Gastroesophageal sphincter (tissue), 3 donors: ENCODE measurements at regions not wholly inside any gene's neighbourhood (a gene's known extent, or its start where the extent isn't known, plus 50 kb on each side); places are given as distances from the start of the nearest gene placed in this dataset.

Experiments
- CTCF ChIP-seq, 4 experiments: fragments of 200-600 bp in 2 of 4; fragments of 450-650 bp in 2 of 4; sonication (generic) in 1 of 4; IDR thresholded peaks; one replicate each; pipeline ENCODE4 v1.5.1; 2017 to 2019; ENCODE audit warnings: antibody characterized with exemption in 4 of 4, mild to moderate bottlenecking in 2 of 4, moderate library complexity in 2 of 4
- EP300 ChIP-seq: sonication (generic); formaldehyde crosslinking; IDR thresholded peaks from one replicate; pipeline ENCODE4 v1.6.1; 2017; ENCODE audit warnings: antibody characterized with exemption, mild to moderate bottlenecking
- POLR2A ChIP-seq, 2 donors: fragments of 450-650 bp; IDR thresholded peaks; one replicate each; pipeline ENCODE4 v1.6.1; 2017; ENCODE audit warnings: antibody characterized with exemption in 2 of 2, mild to moderate bottlenecking in 2 of 2, moderate library complexity in 1 of 2
- POLR2AphosphoS5 ChIP-seq: sonication (generic); formaldehyde crosslinking; IDR thresholded peaks from one replicate; pipeline ENCODE4 v1.6.1; 2017; ENCODE audit warnings: antibody characterized with exemption

- TF ChIP-seq CTCF (IDR thresholded peaks at IDR 0.05) (no peak), EP300 (no peak), POLR2A (IDR thresholded peaks at IDR 0.05) (no peak), POLR2AphosphoS5 (no peak)
These were observed 244.3 kb upstream of the MCTP2 start for GRCh38 chr15:93987068-93987467.
